ENCODE measurements at regions not wholly inside any gene's neighbourhood (a gene's known extent, or its start where the extent isn't known, plus 50 kb on each side); places are given as distances from the start of the nearest gene placed in this dataset.

- DNase-seq (ENCODE audit: low read depth in 3 of 3, low spot score in 1 of 3): no peak
These were observed 801.0 kb downstream of the TDRD15 start for GRCh38 chr2:21924640-21925285.

- no peak for DNase-seq (ENCODE audit: low read depth in 3 of 3, low spot score in 1 of 3)
These were observed 804.5 kb downstream of the TDRD15 start for GRCh38 chr2:21928292-21928691.

- no peak for DNase-seq (ENCODE audit: low read depth in 3 of 3, low spot score in 1 of 3)
These were observed 806.5 kb downstream of the TDRD15 start for GRCh38 chr2:21930226-21930625.

GRCh38 chr2:21939967-21940366 lies 816.2 kb downstream of the TDRD15 start:
- DNase-seq (ENCODE audit: low read depth in 3 of 3, low spot score in 1 of 3): no peak

GRCh38 chr2:21944536-21944935 lies 820.8 kb downstream of the TDRD15 start:
- no peak for DNase-seq (ENCODE audit: low read depth in 3 of 3, low spot score in 1 of 3)

- no peak for DNase-seq (ENCODE audit: low read depth in 3 of 3, low spot score in 1 of 3)
These were observed 821.9 kb downstream of the TDRD15 start for GRCh38 chr2:21945658-21946057.

- DNase-seq (ENCODE audit: low read depth in 3 of 3, low spot score in 1 of 3): no peak
These were observed 823.3 kb downstream of the TDRD15 start for GRCh38 chr2:21947046-21947445.

- no peak for DNase-seq (ENCODE audit: low read depth in 3 of 3, low spot score in 1 of 3)
These were observed 842.4 kb downstream of the TDRD15 start for GRCh38 chr2:21966139-21966538.

- no peak for DNase-seq (ENCODE audit: low read depth in 3 of 3, low spot score in 1 of 3)
These were observed 847.2 kb downstream of the TDRD15 start for GRCh38 chr2:21970971-21971370.

- no peak for DNase-seq (ENCODE audit: low read depth in 3 of 3, low spot score in 1 of 3)
These were observed 848.8 kb downstream of the TDRD15 start for GRCh38 chr2:21972586-21972985.

- no peak for DNase-seq (ENCODE audit: low read depth in 3 of 3, low spot score in 1 of 3)
These were observed 857.4 kb downstream of the TDRD15 start for GRCh38 chr2:21981127-21981526.

GRCh38 chr2:21993002-21993401 lies 869.2 kb downstream of the TDRD15 start:
- no peak for DNase-seq (ENCODE audit: low read depth in 3 of 3, low spot score in 1 of 3)

- no peak for DNase-seq (ENCODE audit: low read depth in 3 of 3, low spot score in 1 of 3)
These were observed 872.6 kb downstream of the TDRD15 start for GRCh38 chr2:21996339-21996738.

GRCh38 chr2:21999522-21999921 lies 875.8 kb downstream of the TDRD15 start:
- no peak for DNase-seq (ENCODE audit: low read depth in 3 of 3, low spot score in 1 of 3)

GRCh38 chr2:22002066-22002465 lies 878.3 kb downstream of the TDRD15 start:
- DNase-seq (ENCODE audit: low read depth in 3 of 3, low spot score in 1 of 3): no peak

- DNase-seq (ENCODE audit: low read depth in 3 of 3, low spot score in 1 of 3): no peak
These were observed 879.5 kb downstream of the TDRD15 start for GRCh38 chr2:22003270-22003669.

GRCh38 chr2:22011048-22011447 lies 887.3 kb downstream of the TDRD15 start:
- no peak for DNase-seq (ENCODE audit: low read depth in 3 of 3, low spot score in 1 of 3)

GRCh38 chr2:22020091-22020742 lies 896.4 kb downstream of the TDRD15 start:
- no peak for DNase-seq (ENCODE audit: low read depth in 3 of 3, low spot score in 1 of 3)

GRCh38 chr2:22027345-22028005 lies 903.7 kb downstream of the TDRD15 start:
- no peak for DNase-seq (ENCODE audit: low read depth in 3 of 3, low spot score in 1 of 3)

GRCh38 chr2:22035361-22035830 lies 911.6 kb downstream of the TDRD15 start:
- no peak for DNase-seq (ENCODE audit: low read depth in 3 of 3, low spot score in 1 of 3)

- DNase-seq (ENCODE audit: low read depth in 3 of 3, low spot score in 1 of 3): no peak
These were observed 913.5 kb downstream of the TDRD15 start for GRCh38 chr2:22037274-22037673.

GRCh38 chr2:22043784-22044183 lies 920.0 kb downstream of the TDRD15 start:
- DNase-seq (ENCODE audit: low read depth in 3 of 3, low spot score in 1 of 3): no peak

Data from stimulated activated CD4-positive, alpha-beta T cell treated with anti-CD3 and anti-CD28 coated beads, TNF-alpha, amount 100 ng/mL, for 1 hour (primary cell).